GM21619 (cell line): ENCODE measurements at regions not wholly inside any gene's neighbourhood (a gene's known extent, or its start where the extent isn't known, plus 50 kb on each side); places are given as distances from the start of the nearest gene placed in this dataset.
"Not testable (repeated sequence)": the region's sequence is repeated elsewhere in the genome, so short reads cannot be mapped to it uniquely, and the experiment has no call there.

Source experiments
- ATAC-seq: cut with Tn5 transposase; IDR thresholded peaks from one replicate; pipeline ENCODE4 v1.9.1; 2021; ENCODE audit not compliant: unreplicated experiment

DNA sequence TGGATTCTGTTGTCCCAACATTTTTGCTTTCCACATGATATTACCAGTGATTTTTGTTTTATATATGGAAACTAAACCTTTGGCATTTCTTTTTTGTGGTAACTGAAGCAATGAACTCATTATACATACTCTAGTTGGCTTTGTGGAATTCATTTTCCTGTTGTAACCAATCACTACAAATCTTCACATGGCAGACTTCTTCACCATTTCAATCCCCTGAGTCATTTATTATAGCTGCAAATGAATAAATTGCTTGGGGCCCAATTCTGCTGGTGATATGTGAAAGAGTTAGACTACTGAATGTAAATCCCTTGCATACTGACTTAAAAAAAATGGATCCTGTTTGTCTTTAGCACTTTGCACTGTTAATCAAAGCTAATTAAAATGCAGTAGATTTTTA, 1709.6 kb upstream of the WWC1 start:
- no peak for ATAC-seq

DNA sequence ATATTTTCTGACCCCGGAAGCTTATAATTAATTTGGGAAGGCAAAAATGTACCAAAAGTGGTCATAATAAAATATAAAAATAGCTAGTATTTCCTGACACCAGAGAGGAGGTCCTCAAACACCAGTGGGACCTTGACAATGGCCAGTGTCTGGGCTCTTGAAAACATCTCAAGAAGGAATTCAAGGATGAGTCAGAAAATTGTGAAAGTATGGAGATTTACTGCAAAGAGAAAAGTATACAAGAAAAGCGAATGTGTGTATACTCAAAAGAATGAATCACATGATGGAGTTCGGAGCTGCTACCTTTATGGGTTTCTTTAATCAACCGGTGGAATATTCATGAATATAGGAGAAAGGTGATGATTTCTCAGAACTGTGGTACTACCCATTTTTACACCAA, 1709.0 kb upstream of the WWC1 start:
- ATAC-seq = no peak

DNA sequence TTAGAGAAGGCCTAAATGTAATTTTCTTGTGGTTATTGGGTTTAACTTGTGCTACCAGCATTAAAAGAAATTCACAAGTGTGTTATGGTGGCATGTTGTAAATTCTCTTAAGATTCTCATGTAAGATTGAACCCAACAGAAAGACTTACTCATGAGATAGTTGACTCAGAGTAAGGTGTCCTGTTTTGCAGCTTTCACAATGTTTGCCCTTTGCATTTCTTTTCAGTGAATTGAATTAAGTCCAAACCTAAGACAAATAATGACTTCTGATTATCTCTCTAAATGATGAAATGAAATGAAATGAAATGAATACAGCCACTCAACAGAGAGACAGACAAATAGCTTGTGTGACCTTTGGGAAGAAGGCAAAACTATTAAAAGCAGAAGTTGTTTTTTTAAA, 1696.9 kb upstream of the WWC1 start:
- ATAC-seq = no peak

DNA sequence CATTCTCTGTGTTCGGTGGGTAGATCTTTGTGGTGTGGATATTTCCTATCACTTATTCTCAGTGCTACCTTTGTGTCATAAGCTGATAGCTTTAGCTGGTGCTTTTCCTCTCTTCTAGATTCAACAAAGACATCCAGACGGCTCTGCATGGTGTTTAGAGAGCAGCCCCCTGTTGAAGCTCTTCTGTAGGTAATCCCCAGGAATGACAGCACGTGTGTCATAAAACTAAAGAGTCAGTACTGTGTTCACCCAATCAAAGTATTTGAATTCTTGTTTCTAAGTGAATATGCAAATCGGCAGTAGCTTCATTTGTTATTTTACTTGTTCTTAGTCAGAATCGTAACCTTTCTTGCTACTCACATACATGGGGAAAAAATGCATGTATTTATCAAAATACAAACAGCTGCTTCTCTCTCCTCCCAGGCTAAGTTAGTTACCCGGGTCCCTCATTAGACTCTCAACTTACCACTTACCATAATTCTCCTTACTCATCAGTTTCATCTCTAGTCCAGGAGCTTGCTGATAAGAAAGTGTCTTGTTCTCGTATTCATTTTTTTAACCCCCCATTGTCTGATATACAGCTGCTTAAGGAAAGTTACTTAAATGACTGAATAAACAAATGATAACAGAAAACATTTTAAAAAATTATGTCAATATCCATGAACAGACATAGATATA, 1696.0 kb upstream of the WWC1 start:
- no peak for ATAC-seq

DNA sequence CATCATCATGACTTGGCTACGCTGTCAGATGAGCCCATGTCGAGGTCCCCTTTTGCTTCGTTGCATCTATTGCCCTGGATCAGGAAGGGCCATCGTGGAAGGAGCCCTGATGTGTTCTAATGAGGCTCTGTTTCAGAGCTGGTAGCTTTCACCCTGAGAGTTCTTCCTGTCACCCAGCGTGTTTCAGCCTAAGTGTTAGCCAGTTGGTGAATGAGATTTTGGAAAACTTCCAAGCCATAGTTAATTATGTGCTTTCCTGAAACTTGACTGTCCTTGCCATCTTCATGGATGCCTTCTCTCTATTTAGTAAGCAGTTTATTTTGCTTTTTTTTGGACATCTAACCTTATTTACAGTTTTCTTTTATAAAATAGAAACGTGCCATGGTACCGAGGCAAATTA, 1695.4 kb upstream of the WWC1 start:
- no peak for ATAC-seq

DNA sequence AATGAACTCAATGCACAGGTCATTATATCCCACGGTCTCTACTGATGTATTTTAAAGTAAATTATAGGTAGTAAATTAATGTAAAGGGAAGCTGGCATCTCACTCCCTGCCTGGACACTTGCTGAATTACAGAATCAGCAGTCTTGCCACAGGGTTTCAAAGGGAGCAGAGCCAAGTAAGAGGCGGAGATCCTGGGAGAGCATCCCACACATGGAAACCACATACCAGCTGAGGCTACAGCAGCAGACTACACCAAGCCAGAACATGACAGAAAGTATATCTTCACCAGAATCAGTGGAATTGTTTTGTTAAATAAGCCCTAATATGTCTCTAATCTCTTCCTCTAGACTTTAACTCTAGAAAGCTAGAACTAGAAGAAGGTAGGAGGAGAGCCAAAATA, 1689.2 kb upstream of the WWC1 start:
- ATAC-seq = no peak

DNA sequence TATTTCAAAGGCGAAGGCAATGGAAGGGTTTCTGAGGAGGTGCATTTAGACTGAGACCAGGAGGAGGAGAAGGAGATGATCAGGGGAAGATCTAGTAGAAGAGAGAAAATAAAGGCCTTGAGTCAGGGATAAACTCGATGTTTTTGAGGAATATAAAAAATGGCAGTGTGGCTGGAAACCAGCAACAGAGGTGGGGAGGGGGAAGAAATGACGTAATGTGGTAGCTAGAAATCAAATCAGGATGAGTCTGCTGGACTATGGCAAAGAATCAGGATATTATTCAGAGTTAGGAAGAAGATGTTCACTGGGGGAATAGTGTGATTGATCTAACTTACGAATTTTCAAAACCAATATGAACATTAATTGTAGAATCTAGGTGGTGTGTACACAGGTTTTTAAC, 1673.9 kb upstream of the WWC1 start:
- no peak for ATAC-seq

DNA sequence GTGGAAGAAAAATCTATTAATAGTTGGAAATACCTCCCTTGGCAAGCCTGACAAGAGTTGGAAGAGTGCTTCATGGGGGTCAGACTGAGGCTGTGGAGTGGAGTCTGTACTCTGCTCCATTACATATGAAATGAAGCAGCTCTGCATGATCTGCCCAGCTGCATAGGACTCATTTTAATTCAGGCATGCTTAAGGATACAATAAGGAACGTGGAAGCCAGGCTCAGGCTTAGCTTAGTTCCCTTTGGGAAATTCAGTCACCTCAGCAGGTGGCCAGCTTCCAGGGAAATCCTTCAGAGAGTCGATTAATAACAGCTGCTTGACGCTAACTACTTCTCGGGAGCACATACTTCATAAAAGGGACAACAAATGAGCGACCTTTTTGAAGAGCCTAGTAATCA, 1672.9 kb upstream of the WWC1 start:
- no peak for ATAC-seq

DNA sequence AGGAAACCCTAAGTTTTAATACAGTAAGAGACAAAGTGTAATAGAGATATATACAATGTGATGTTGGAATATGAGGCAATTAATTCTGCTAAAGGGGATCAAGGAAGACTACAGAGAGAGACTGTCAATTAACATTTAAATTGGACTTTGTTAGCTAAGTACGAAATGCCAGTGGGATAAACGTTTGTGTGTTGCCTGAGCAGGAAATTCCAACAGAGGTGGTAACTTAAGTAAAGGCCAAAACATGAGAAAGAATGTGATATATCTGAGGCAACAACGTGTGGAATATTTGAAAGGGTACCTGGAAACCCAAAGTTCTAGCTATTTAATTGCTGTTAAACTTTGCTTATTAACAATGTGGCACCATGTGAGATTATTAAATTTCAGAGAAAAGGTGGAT, 1666.9 kb upstream of the WWC1 start:
- no peak for ATAC-seq

DNA sequence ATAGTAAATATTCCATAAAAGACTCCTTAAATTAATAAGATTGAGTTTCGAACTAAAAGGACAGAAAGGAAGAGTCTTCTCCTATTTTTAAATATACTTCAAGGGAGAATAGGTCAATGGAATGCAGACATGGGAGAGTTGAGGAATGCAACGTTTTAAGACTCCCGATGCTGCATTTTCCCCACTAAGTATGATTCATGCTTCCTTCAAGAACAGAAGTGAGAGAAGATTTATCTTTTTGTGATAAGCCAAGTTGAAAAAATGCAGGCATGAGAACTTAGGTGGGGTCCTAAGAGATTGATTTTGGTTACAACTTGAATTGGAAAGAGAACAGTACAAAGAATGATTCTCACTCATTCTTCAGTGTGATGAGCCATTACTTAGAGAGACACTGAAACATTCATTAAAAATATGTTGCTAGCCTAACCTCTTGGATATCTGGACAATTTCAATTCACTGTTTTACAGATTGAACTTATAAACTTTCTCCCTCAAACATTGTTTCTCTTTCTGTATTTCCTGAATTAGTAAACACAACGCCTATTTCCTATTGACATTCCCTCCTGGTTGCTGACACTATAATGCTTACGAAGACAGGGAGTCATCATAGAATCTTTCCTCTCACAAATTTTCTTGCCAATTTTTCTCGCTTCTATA, 1666.1 kb upstream of the WWC1 start:
- no peak for ATAC-seq

DNA sequence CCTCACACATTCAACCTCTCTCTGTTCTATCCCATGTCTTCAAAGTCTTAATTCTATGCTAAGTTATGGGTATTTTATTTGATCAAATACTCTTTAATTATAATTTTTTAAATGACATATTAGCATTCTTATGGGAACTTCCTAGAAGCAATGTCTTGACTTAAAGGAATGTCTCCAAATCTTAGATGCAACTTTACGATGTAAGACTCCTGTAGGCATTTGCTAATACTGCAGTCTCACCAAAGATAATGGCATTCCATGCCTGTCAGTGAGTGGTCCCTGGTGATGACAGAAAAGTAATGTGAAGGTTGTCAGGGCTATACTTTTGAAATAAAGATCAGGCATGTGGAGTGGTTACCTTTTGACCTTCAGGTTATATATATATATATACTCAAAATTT, 1654.2 kb upstream of the WWC1 start:
- ATAC-seq = no peak

DNA sequence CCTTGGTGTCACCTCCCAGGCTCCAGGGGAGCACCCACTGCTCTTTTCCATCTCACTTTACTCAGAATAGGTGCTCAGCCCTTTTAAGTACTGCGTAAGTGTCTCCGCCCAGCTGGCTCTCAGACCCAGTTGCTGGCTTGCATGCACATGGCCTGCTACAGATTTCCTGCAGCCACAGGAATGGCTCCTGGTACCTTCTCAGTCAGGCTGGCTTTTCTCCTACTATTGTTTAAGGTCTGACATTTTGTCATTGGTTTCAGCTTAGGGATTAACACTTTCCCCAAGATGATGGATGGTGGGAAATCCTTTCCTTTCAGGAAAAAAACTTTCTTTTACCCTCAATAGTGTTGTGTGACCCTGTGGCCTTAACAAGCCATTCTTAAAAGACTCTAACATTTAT, 1652.3 kb upstream of the WWC1 start:
- ATAC-seq = no peak

DNA sequence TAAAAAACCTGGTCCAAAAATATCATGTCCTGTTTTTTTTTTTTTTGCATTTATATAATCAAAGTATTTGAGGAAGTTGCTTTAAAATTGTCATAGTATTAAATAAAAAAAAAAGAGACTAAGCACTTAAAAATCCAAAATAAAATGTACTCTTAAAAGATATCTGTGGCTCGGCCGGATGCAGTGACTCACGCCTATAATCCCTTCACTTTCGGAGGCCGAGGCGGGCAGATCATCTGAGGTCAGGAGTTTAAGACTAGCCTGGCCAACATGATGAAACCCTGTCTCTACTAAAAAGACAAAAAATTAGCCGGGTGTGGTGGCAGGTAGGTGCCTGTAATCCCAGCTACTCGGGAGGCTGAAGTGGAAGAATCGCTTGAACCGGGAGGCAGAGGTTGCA, 1651.3 kb upstream of the WWC1 start:
- not testable (repeated sequence) for ATAC-seq

DNA sequence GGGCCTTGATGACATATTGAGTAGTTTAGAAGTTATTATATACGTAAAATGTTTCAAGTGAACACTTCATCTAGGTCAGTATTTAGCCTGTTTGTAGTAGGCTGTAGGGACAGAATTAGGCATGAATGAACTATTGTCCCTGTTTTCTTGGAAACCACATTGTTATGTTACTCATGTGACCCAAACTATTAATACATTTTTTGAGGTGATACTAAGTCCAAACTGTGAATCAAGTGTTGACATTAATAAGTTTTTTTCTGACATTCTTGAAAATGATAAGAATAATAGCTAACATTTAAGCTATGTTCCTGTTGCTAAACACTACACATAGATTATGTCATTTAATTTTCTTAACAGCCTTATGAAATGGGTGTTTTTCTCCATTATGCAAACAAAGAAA, 1642.7 kb upstream of the WWC1 start:
- ATAC-seq = no peak

DNA sequence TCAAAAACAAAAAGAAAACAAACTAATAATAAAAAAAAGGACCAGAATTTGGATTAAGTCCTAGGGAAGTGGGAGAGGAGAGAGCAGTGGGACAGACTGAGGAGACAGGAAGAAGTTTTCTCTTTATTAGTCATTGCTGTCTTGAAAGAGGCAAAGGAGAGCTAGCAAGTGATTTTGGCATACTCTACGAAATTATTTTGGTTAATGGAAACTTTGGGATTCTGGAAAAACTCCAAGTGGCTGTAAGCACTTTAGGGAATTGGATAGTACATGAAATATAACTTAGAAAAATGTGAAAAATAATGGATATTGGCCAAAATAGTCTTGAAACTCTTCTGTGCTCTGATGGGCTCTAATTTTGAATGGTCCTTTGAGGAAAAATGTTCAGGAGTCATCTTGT, 1641.8 kb upstream of the WWC1 start:
- no peak for ATAC-seq

DNA sequence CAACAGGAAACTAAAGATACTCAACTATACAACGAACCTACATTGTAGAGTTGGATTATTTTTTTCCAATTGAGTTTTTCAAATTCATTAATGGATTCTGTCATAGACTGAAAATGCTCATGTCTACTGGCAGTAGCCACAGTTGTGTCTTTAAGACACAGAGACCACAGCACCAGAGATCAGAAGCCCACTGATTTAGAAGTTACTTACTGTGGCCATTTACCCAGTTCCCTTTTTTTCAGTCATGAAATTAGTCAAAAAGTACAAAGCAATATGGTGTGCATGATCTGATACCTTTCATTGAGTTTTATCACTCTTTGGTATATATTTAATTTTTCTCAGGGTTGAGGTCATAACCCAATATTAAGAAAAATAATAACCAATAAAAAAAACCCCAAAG, 1640.2 kb upstream of the WWC1 start:
- ATAC-seq = no peak

DNA sequence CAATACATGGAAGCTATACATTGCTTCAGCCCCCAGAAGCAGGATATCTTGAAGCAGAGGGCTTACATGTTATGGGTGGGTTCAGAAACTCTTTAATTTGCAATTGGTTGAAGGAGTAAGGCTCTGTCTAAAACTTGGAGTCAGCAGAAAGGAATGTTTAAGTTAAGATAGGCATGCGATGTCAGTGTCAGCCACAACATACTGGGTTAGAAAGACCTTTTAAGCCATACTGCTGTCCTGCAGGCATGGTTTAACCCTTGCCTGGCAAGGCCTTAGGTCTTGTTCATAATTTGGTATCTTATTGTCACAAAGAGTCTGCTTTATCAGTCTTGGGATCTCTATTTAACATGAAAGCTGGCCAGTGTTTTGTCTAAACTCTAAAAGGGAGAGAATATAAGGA, 1619.6 kb upstream of the WWC1 start:
- no peak for ATAC-seq

DNA sequence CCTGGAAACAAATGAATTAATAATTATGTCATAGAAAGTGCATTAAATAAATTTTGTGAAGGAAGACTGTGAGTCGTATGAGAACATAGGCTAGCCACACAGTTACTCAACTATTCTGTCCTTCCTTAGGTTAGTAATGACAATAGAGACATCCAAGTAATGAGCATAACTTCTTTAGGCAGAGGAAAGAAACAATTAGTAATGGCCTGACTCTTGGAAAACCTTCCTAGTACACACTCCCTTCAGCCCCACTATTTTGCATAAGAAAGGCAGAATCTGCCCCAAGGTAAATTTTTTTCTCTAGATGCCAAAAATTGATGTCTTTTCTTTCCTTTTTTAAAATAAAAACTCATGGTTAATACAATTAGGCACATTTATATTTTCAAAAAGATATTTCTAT, 1619.0 kb upstream of the WWC1 start:
- no peak for ATAC-seq

DNA sequence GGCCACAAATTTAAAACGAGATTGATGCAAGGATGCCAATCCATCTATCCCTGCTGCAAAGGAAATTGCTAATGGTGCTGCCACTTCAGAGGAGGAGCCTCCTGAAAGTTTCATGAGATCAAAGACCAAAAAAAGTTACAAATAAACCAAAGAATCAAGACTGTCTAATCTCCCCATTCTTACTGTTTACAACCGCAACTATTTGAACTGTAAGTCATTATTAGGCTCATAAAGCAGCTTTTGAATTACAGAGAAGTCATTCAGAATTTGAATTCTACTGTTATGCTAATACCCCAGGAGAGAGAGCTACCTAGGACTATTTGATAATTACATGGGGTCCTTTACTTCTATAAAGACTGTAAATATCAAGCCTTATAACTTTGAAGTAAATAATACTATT, 1613.6 kb upstream of the WWC1 start:
- no peak for ATAC-seq

DNA sequence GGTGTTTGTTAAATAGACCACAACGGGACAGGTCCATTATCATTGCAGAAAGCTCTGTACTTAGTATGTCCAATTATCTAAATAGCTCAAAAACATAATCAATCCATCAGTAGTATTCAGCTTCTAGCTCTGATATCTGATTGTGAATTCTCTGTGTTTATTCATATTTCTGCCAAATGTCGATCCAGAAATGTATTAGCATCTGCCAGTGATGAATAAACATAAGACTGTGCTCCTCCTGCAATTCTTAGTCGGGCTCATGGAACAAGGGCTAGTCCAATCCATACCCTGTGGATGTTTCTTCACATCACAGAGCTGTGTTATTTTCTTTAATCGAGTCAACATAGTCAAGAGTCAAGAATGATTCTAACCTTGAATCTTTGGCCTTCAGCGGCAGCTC, 1612.1 kb upstream of the WWC1 start:
- ATAC-seq = no peak

DNA sequence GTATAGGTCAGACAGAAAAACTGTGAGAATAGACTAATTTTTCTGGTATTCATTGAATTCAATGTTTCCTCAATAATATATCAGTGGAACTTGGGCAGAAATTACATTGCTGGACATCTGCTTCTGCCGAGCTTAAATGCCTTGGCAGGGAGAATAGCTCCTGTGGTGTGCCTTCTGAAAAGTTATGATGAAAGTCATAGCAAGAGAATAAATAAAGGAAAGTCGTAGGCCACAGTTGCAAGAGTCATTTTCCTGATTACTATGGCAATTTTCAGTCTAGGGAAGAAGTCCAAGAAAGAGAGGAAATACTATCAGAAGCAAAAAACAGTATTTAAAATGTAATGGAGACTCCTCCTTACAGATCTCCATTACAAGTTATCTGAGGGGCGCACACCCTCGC, 1596.1 kb upstream of the WWC1 start:
- ATAC-seq = no peak

DNA sequence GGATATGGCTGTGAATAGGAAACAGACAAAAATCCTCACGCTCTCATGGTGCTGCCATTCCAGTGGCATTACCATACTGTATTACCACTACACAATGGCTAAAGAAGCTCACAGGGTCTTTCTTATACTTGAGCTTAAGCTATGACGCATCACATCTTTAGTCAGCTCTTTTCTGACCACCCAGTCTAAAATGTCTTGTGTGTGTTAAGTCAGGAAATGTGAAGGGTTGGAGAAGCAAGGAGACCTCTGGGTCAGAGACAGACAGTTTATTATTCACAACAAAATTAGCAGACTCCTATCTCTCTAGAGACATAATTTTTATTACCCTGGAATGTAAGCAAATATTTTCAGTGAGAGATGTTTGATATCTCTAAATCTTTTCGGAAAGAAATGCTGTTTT, 1583.2 kb upstream of the WWC1 start:
- ATAC-seq = no peak

DNA sequence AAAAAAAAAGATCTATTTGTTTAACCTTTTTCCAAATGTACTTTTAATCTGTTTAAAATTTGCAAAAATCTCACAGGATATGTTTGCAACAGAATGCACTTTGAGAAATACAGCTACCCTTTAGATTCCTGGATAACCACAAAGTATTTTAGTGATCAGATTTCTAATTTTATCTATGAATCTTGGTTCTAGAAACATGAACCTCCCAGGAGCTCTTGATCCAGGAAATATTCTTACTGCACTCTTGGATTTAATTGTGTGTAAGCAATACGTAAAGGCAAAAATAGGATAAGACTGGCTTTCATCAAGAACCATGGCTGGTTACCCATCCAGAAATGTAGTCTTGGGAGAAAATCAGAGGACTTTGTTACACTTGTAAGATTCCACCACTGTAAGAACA, 1581.8 kb upstream of the WWC1 start:
- ATAC-seq = no peak
